ENCODE measurements at regions not wholly inside any gene's neighbourhood (a gene's known extent, or its start where the extent isn't known, plus 50 kb on each side); places are given as distances from the start of the nearest gene placed in this dataset.

DNA sequence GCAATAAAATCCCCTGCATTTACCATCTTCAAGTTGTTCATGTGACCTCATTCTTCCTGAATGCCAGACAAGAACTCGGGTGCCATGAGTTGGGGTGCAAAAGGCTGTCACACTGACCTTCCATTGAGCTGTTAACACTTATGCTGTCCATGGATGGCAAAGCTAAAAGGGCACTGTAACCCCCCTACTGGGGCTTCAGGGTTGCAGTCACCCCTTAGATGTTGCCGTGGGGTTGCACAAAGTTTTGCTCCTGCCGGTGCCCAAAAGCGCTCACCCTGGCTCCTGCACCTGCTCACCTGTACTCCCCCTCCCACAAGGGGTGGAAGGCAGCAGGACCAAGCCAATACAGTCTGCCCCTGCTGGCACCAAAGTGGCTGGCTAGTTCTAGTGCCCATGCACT, 208.2 kb downstream of the RHOU start:
- TF ChIP-seq CTCF (conservative IDR thresholded peaks at IDR 0.05; ENCODE audit: low read depth, low read length) (no peak), EZH2 (IDR thresholded peaks at IDR 0.05; ENCODE audit: borderline replicate concordance, low read depth, low read length, poor library complexity, severe bottlenecking) (no peak)
